ENCODE measurements at regions not wholly inside any gene's neighbourhood (a gene's known extent, or its start where the extent isn't known, plus 50 kb on each side); places are given as distances from the start of the nearest gene placed in this dataset.

DNA sequence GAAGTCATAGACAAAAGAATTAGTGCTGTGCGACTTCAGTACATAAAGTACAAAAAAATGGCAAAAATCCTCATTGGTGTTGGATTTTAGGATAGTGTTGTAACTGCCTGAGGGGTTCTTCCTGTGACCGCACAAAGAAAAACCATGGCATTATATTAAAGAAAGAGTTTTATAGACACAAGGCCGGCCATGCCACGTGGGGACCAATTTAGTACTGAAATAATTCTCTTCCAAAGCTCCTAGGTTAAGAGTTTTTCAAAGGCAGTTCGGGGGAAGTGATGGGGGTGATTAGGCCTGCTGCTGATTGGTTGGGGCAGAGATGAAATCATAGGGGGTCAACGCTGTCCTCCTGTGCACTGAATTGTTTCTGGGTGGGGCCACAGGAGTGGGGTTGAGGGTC, 150.9 kb upstream of the EEA1 start:
- peaks cover 36% of the 10 kb centered on the region for H3K4me1 Mint-ChIP-seq (ENCODE audit: low read depth, unreplicated experiment)
- H3K4me2 ChIP-seq (ENCODE audit: low read length), result peak overlapping the region; percentile 73
- peak overlapping the region; percentile 40 for H3K27ac ChIP-seq (ENCODE audit: low read depth, low read length)

GRCh38 chr12:93080452-93080851, 151.4 kb upstream of the EEA1 start:
- peak overlapping the region; percentile 15 for H2AFZ ChIP-seq (ENCODE audit: low read depth, low read length)
- H4K20me1 ChIP-seq (ENCODE audit: insufficient read depth, low read length), result no peaks in the 10 kb centered on the region
- no peak for DNase-seq (ENCODE audit: low read depth)
- peak overlapping the region; percentile 91 for H3K27ac Mint-ChIP-seq (ENCODE audit: unreplicated experiment)
- peaks cover 19% of the 10 kb centered on the region for H3K4me1 ChIP-seq (ENCODE audit: insufficient read depth, low read length)
- H3K4me2 ChIP-seq (ENCODE audit: low read length), result peak overlapping the region; percentile 73
- H3K9me3 ChIP-seq (ENCODE audit: insufficient read depth, low read depth, low read length), result no peaks in the 10 kb centered on the region
- no peaks in the 10 kb centered on the region for H3K36me3 ChIP-seq (ENCODE audit: insufficient read depth, low read length)
- H3K4me3 Mint-ChIP-seq (ENCODE audit: unreplicated experiment), result no peak overlapping the region
- no peaks in the 10 kb centered on the region for H3K27me3 Mint-ChIP-seq (ENCODE audit: low read depth, unreplicated experiment)
- no peak overlapping the region for H3K4me3 ChIP-seq (ENCODE audit: insufficient read depth, low read depth, low read length)
- no peak for FAIRE-seq
- H3K36me3 Mint-ChIP-seq (ENCODE audit: low read depth, unreplicated experiment), result no peaks in the 10 kb centered on the region
- H3K4me1 Mint-ChIP-seq (ENCODE audit: low read depth, unreplicated experiment), result peaks cover 39% of the 10 kb centered on the region
- H3K9ac ChIP-seq (ENCODE audit: low read length), result no peak overlapping the region
- peaks cover 4% of the 10 kb centered on the region for H3K9me3 Mint-ChIP-seq (ENCODE audit: unreplicated experiment)
- H3K27me3 ChIP-seq (ENCODE audit: insufficient read depth, low read length), result no peaks in the 10 kb centered on the region
- TF ChIP-seq EZH2 (IDR thresholded peaks at IDR 0.05; ENCODE audit: insufficient read depth, low read length) (no peak), CTCF (IDR thresholded peaks at IDR 0.05; ENCODE audit: insufficient read depth, low read depth, low read length) (no peak)
- H3K27ac ChIP-seq (ENCODE audit: low read depth, low read length), result peak overlapping the region; percentile 40
- H3K79me2 ChIP-seq (ENCODE audit: insufficient read depth, low read length), result no peaks in the 10 kb centered on the region

More for the DNA sequence above, 150.9 kb upstream of the EEA1 start:
- DNase-seq (ENCODE audit: low read depth), result no peak
- H3K79me2 ChIP-seq (ENCODE audit: insufficient read depth, low read length), result no peaks in the 10 kb centered on the region
- H3K36me3 ChIP-seq (ENCODE audit: insufficient read depth, low read length), result no peaks in the 10 kb centered on the region
- H4K20me1 ChIP-seq (ENCODE audit: insufficient read depth, low read length), result no peaks in the 10 kb centered on the region
- peaks cover 4% of the 10 kb centered on the region for H3K9me3 Mint-ChIP-seq (ENCODE audit: unreplicated experiment)
- peak overlapping the region; percentile 91 for H3K27ac Mint-ChIP-seq (ENCODE audit: unreplicated experiment)
- H3K27me3 Mint-ChIP-seq (ENCODE audit: low read depth, unreplicated experiment), result no peaks in the 10 kb centered on the region
- H3K36me3 Mint-ChIP-seq (ENCODE audit: low read depth, unreplicated experiment), result no peaks in the 10 kb centered on the region
- H3K9me3 ChIP-seq (ENCODE audit: insufficient read depth, low read depth, low read length), result no peaks in the 10 kb centered on the region
- H3K4me1 ChIP-seq (ENCODE audit: insufficient read depth, low read length), result peaks cover 19% of the 10 kb centered on the region
- H3K4me3 ChIP-seq (ENCODE audit: insufficient read depth, low read depth, low read length), result no peak overlapping the region
- H2AFZ ChIP-seq (ENCODE audit: low read depth, low read length), result peak overlapping the region; percentile 15
- H3K4me3 Mint-ChIP-seq (ENCODE audit: unreplicated experiment), result no peak overlapping the region
- no peak for TF ChIP-seq EZH2 (IDR thresholded peaks at IDR 0.05; ENCODE audit: insufficient read depth, low read length)
- no peak for TF ChIP-seq CTCF (IDR thresholded peaks at IDR 0.05; ENCODE audit: insufficient read depth, low read depth, low read length)
- no peaks in the 10 kb centered on the region for H3K27me3 ChIP-seq (ENCODE audit: insufficient read depth, low read length)
- no peak overlapping the region for H3K9ac ChIP-seq (ENCODE audit: low read length)
- FAIRE-seq, result no peak

- no peaks in the 10 kb centered on the region for H4K20me1 ChIP-seq (ENCODE audit: insufficient read depth, low read length)
- DNase-seq (ENCODE audit: low read depth) (peak; percentile 76), FAIRE-seq (peak; percentile 32)
- H3K27ac ChIP-seq (ENCODE audit: low read depth, low read length), result peak overlapping the region; percentile 51
- Mint-ChIP-seq H3K27me3 (ENCODE audit: low read depth, unreplicated experiment) (no peaks in the 10 kb centered on the region), H3K27ac (ENCODE audit: unreplicated experiment) (peak overlapping the region; percentile 91), H3K4me3 (ENCODE audit: unreplicated experiment) (no peak overlapping the region), H3K4me1 (ENCODE audit: low read depth, unreplicated experiment) (peaks cover 40% of the 10 kb centered on the region), H3K36me3 (ENCODE audit: low read depth, unreplicated experiment) (no peaks in the 10 kb centered on the region), H3K9me3 (ENCODE audit: unreplicated experiment) (peaks cover 2% of the 10 kb centered on the region)
- no peaks in the 10 kb centered on the region for H3K79me2 ChIP-seq (ENCODE audit: insufficient read depth, low read length)
- H2AFZ ChIP-seq (ENCODE audit: low read depth, low read length), result no peak overlapping the region
- H3K4me3 ChIP-seq (ENCODE audit: insufficient read depth, low read depth, low read length), result no peak overlapping the region
- H3K27me3 ChIP-seq (ENCODE audit: insufficient read depth, low read length), result no peaks in the 10 kb centered on the region
- TF ChIP-seq CTCF (IDR thresholded peaks at IDR 0.05; ENCODE audit: insufficient read depth, low read depth, low read length) (no peak), EZH2 (IDR thresholded peaks at IDR 0.05; ENCODE audit: insufficient read depth, low read length) (no peak)
- peak overlapping the region; percentile 73 for H3K4me2 ChIP-seq (ENCODE audit: low read length)
- no peaks in the 10 kb centered on the region for H3K9me3 ChIP-seq (ENCODE audit: insufficient read depth, low read depth, low read length)
- H3K4me1 ChIP-seq (ENCODE audit: insufficient read depth, low read length), result peaks cover 19% of the 10 kb centered on the region
- no peaks in the 10 kb centered on the region for H3K36me3 ChIP-seq (ENCODE audit: insufficient read depth, low read length)
- no peak overlapping the region for H3K9ac ChIP-seq (ENCODE audit: low read length)
Observed at GRCh38 chr12:93080994-93081809, 152.1 kb upstream of the EEA1 start.

Measured in astrocyte (in vitro differentiated cells and primary cell).